AG09319 (cell line): ENCODE measurements at regions not wholly inside any gene's neighbourhood (a gene's known extent, or its start where the extent isn't known, plus 50 kb on each side); places are given as distances from the start of the nearest gene placed in this dataset.
"Not testable (repeated sequence)": the region's sequence is repeated elsewhere in the genome, so short reads cannot be mapped to it uniquely, and the experiment has no call there.

Experiments used
- DNase-seq: peaks from one replicate; pipeline ENCODE4 v3.0.0-alpha.2; 2010; ENCODE audit warnings: low read depth; ENCODE audit errors: extremely low read depth
- CTCF ChIP-seq: IDR thresholded peaks from 2 replicates; pipeline ENCODE4 v1.5.1; 2011; ENCODE audit warnings: low read depth, mild to moderate bottlenecking, inconsistent platforms, low read length, moderate library complexity

GRCh38 chr2:8611246-8611645, 70.6 kb upstream of the ID2 start:
- TF ChIP-seq CTCF = no peak
- no peak for DNase-seq

- TF ChIP-seq CTCF = no peak
- no peak for DNase-seq
Measured at GRCh38 chr2:8611700-8612099, 70.2 kb upstream of the ID2 start.

GRCh38 chr2:8612734-8613179, 69.1 kb upstream of the ID2 start:
- DNase-seq = no peak
- TF ChIP-seq CTCF = no peak

GRCh38 chr2:8613207-8613999, 68.5 kb upstream of the ID2 start:
- not testable (repeated sequence) for DNase-seq

GRCh38 chr2:8614646-8615045, 67.2 kb upstream of the ID2 start:
- DNase-seq = no peak
- no peak for TF ChIP-seq CTCF

GRCh38 chr2:8615252-8615575, 66.6 kb upstream of the ID2 start:
- DNase-seq = no peak
- TF ChIP-seq CTCF = no peak

GRCh38 chr2:8615576-8616281, 66.1 kb upstream of the ID2 start:
- no peak for TF ChIP-seq CTCF
- no peak for DNase-seq
